HEK293 (cell line): ENCODE measurements at regions not wholly inside any gene's neighbourhood (a gene's known extent, or its start where the extent isn't known, plus 50 kb on each side); places are given as distances from the start of the nearest gene placed in this dataset.

Source experiments
- PATZ1 ChIP-seq: fragments of 450-650 bp; formaldehyde crosslinking; IDR thresholded peaks from 2 replicates; pipeline ENCODE4 v1.5.1; 2016; ENCODE audit warnings: missing biosample characterization, missing genetic modification characterization
- PRDM4 ChIP-seq: fragments of 450-650 bp; formaldehyde crosslinking; IDR thresholded peaks from 2 replicates; pipeline ENCODE4 v1.5.1; 2017; ENCODE audit warnings: missing biosample characterization, missing genetic modification characterization
- ZIC2 ChIP-seq: fragments of 450-650 bp; formaldehyde crosslinking; IDR thresholded peaks from 2 replicates; pipeline ENCODE4 v1.5.1; 2016; ENCODE audit warnings: missing biosample characterization, missing genetic modification characterization
- ZNF362 ChIP-seq: fragments of 450-650 bp; formaldehyde crosslinking; IDR thresholded peaks from 2 replicates; pipeline ENCODE4 v1.5.1; 2016; ENCODE audit warnings: missing biosample characterization, missing genetic modification characterization
- ZNF629 ChIP-seq: fragments of 450-650 bp; formaldehyde crosslinking; IDR thresholded peaks from 2 replicates; pipeline ENCODE4 v1.5.1; 2017; ENCODE audit warnings: missing biosample characterization, missing genetic modification characterization
- TF ChIP-seq, protein P1 (sequence below): fragments of 450-650 bp; formaldehyde crosslinking; IDR thresholded peaks from 2 replicates; pipeline ENCODE4 v1.5.1; 2016; ENCODE audit warnings: missing biosample characterization, missing genetic modification characterization

- TF ChIP-seq ZNF362 (tag by site-specific recombination): no peak
- TF ChIP-seq ZIC2: no peak
- TF ChIP-seq ZNF629 (tag by site-specific recombination): no peak
- TF ChIP-seq, protein P1, sequence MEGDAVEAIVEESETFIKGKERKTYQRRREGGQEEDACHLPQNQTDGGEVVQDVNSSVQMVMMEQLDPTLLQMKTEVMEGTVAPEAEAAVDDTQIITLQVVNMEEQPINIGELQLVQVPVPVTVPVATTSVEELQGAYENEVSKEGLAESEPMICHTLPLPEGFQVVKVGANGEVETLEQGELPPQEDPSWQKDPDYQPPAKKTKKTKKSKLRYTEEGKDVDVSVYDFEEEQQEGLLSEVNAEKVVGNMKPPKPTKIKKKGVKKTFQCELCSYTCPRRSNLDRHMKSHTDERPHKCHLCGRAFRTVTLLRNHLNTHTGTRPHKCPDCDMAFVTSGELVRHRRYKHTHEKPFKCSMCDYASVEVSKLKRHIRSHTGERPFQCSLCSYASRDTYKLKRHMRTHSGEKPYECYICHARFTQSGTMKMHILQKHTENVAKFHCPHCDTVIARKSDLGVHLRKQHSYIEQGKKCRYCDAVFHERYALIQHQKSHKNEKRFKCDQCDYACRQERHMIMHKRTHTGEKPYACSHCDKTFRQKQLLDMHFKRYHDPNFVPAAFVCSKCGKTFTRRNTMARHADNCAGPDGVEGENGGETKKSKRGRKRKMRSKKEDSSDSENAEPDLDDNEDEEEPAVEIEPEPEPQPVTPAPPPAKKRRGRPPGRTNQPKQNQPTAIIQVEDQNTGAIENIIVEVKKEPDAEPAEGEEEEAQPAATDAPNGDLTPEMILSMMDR: no peak
- TF ChIP-seq PRDM4: no peak
- TF ChIP-seq PATZ1 (tag by site-specific recombination): no peak
Observed at GRCh38 chr2:57523304-57523703, 523.3 kb upstream of the VRK2 start.
